HepG2 (cell line): ENCODE measurements at regions not wholly inside any gene's neighbourhood (a gene's known extent, or its start where the extent isn't known, plus 50 kb on each side); places are given as distances from the start of the nearest gene placed in this dataset.

ENCODE experiments used
- ARHGAP35 ChIP-seq: sonication (generic); formaldehyde crosslinking; IDR thresholded peaks from 2 replicates; pipeline ENCODE4 v1.9.0; 2022; ENCODE audit warnings: mild to moderate bottlenecking, inconsistent platforms, moderate library complexity, missing genetic modification reagents, borderline replicate concordance
- GABPB1 ChIP-seq: IDR thresholded peaks from 2 replicates; pipeline ENCODE4 v1.6.1; 2016; ENCODE audit warnings: mild to moderate bottlenecking, missing genetic modification reagents, moderate library complexity, missing compliant biosample characterization
- MED1 ChIP-seq: sonication (generic); formaldehyde crosslinking; IDR thresholded peaks from 2 replicates; pipeline ENCODE4 v1.4.0; 2020; ENCODE audit warnings: missing genetic modification reagents
- ONECUT2 ChIP-seq: sonication (generic); formaldehyde crosslinking; IDR thresholded peaks from 2 replicates; pipeline ENCODE4 v1.4.0; 2020; ENCODE audit warnings: missing genetic modification reagents
- TEAD3 ChIP-seq: optimal IDR thresholded peaks from 2 replicates; pipeline ENCODE3; 2016; ENCODE audit warnings: borderline replicate concordance
- ZNF124 ChIP-seq: sonication (generic); formaldehyde crosslinking; IDR thresholded peaks from 2 replicates; pipeline ENCODE4 v1.4.0; 2020; ENCODE audit warnings: missing genetic modification reagents
- TF ChIP-seq, protein P1 (sequence below): sonication (generic); formaldehyde crosslinking; IDR thresholded peaks from 2 replicates; pipeline ENCODE4 v1.9.0; 2021; ENCODE audit warnings: missing genetic modification reagents, borderline replicate concordance
- TF ChIP-seq, protein P2 (sequence below): IDR thresholded peaks from 2 replicates; pipeline ENCODE4 v1.6.1; 2016
- TF ChIP-seq, protein P3 (sequence below): sonication (generic); formaldehyde crosslinking; IDR thresholded peaks from 2 replicates; pipeline ENCODE4 v1.4.0; 2020; ENCODE audit warnings: missing genetic modification reagents
- TF ChIP-seq, protein P4 (sequence below): sonication (generic); formaldehyde crosslinking; IDR thresholded peaks from 2 replicates; pipeline ENCODE4 v1.4.0; 2020; ENCODE audit warnings: missing genetic modification reagents
- TF ChIP-seq, protein P5 (sequence below): sonication (generic); formaldehyde crosslinking; IDR thresholded peaks from 2 replicates; pipeline ENCODE4 v1.9.0; 2022; ENCODE audit warnings: low read depth, missing genetic modification reagents

DNA sequence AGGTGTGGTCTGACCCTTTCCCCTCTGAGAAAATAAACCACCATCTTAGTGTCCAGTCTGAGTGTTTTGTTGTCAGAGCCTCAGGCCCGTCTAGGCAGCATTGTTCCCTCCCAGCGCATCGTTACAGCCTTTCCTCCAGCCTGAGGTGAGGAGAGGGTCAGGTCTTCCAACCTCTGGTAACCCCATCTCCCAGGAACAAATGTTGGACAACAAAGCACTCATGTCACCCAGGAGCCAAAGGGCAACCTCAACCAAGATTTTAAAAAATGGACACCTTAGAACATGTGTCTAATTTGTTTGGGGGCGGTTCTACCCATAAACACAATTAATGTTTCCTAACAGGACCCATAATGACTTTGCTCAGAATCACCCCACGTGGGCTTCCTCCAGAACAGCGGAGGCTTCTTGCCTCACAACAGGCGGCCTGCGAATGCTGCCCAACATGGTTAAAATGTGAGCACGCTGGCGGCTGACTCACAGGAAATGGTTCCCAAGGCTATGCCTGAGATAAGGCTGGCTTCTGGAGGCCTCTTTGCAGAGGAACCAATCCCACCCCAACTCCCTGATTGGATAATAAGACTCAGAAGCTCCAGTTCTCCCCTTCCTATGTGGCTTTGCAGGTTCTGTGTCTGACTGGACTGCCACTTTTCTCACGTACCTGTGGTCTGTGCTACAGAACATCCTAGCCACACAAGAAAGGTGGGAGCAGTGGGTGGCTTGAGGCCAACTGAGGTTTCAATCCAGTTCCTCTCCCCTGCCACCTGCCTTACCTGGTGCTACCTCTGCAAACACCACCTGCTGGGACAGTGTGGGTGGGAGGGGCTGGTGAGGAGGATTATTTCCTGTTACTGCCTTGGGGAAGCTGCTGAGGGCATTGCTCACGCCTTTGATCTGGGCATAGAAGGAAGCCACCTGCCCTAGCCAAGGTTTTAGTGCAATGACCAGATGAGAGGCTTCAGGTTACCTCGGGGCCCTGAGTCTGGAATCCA is 108.8 kb downstream of the B3GNT2 start (continued):
- TF ChIP-seq GABPB1 (CRISPR knock-in tag) (peak; percentile 30), MED1 (no peak), TEAD3 (CRISPR knock-in tag) (no peak), ONECUT2 (CRISPR knock-in tag) (no peak), ZNF124 (CRISPR knock-in tag) (no peak), ARHGAP35 (no peak)
- TF ChIP-seq, protein P1, sequence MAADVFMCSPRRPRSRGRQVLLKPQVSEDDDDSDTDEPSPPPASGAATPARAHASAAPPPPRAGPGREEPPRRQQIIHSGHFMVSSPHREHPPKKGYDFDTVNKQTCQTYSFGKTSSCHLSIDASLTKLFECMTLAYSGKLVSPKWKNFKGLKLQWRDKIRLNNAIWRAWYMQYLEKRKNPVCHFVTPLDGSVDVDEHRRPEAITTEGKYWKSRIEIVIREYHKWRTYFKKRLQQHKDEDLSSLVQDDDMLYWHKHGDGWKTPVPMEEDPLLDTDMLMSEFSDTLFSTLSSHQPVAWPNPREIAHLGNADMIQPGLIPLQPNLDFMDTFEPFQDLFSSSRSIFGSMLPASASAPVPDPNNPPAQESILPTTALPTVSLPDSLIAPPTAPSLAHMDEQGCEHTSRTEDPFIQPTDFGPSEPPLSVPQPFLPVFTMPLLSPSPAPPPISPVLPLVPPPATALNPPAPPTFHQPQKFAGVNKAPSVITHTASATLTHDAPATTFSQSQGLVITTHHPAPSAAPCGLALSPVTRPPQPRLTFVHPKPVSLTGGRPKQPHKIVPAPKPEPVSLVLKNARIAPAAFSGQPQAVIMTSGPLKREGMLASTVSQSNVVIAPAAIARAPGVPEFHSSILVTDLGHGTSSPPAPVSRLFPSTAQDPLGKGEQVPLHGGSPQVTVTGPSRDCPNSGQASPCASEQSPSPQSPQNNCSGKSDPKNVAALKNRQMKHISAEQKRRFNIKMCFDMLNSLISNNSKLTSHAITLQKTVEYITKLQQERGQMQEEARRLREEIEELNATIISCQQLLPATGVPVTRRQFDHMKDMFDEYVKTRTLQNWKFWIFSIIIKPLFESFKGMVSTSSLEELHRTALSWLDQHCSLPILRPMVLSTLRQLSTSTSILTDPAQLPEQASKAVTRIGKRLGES, result no peak
- TF ChIP-seq, protein P2, sequence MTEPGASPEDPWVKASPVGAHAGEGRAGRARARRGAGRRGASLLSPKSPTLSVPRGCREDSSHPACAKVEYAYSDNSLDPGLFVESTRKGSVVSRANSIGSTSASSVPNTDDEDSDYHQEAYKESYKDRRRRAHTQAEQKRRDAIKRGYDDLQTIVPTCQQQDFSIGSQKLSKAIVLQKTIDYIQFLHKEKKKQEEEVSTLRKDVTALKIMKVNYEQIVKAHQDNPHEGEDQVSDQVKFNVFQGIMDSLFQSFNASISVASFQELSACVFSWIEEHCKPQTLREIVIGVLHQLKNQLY (CRISPR knock-in tag), result no peak
- TF ChIP-seq, protein P3, sequence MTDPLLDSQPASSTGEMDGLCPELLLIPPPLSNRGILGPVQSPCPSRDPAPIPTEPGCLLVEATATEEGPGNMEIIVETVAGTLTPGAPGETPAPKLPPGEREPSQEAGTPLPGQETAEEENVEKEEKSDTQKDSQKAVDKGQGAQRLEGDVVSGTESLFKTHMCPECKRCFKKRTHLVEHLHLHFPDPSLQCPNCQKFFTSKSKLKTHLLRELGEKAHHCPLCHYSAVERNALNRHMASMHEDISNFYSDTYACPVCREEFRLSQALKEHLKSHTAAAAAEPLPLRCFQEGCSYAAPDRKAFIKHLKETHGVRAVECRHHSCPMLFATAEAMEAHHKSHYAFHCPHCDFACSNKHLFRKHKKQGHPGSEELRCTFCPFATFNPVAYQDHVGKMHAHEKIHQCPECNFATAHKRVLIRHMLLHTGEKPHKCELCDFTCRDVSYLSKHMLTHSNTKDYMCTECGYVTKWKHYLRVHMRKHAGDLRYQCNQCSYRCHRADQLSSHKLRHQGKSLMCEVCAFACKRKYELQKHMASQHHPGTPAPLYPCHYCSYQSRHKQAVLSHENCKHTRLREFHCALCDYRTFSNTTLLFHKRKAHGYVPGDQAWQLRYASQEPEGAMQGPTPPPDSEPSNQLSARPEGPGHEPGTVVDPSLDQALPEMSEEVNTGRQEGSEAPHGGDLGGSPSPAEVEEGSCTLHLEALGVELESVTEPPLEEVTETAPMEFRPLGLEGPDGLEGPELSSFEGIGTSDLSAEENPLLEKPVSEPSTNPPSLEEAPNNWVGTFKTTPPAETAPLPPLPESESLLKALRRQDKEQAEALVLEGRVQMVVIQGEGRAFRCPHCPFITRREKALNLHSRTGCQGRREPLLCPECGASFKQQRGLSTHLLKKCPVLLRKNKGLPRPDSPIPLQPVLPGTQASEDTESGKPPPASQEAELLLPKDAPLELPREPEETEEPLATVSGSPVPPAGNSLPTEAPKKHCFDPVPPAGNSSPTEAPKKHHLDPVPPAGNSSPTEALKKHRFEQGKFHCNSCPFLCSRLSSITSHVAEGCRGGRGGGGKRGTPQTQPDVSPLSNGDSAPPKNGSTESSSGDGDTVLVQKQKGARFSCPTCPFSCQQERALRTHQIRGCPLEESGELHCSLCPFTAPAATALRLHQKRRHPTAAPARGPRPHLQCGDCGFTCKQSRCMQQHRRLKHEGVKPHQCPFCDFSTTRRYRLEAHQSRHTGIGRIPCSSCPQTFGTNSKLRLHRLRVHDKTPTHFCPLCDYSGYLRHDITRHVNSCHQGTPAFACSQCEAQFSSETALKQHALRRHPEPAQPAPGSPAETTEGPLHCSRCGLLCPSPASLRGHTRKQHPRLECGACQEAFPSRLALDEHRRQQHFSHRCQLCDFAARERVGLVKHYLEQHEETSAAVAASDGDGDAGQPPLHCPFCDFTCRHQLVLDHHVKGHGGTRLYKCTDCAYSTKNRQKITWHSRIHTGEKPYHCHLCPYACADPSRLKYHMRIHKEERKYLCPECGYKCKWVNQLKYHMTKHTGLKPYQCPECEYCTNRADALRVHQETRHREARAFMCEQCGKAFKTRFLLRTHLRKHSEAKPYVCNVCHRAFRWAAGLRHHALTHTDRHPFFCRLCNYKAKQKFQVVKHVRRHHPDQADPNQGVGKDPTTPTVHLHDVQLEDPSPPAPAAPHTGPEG, result no peak
- TF ChIP-seq, protein P4, sequence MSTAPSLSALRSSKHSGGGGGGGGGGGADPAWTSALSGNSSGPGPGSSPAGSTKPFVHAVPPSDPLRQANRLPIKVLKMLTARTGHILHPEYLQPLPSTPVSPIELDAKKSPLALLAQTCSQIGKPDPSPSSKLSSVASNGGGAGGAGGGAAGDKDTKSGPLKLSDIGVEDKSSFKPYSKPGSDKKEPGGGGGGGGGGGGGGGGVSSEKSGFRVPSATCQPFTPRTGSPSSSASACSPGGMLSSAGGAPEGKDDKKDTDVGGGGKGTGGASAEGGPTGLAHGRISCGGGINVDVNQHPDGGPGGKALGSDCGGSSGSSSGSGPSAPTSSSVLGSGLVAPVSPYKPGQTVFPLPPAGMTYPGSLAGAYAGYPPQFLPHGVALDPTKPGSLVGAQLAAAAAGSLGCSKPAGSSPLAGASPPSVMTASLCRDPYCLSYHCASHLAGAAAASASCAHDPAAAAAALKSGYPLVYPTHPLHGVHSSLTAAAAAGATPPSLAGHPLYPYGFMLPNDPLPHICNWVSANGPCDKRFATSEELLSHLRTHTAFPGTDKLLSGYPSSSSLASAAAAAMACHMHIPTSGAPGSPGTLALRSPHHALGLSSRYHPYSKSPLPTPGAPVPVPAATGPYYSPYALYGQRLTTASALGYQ, result no peak
- TF ChIP-seq, protein P5, sequence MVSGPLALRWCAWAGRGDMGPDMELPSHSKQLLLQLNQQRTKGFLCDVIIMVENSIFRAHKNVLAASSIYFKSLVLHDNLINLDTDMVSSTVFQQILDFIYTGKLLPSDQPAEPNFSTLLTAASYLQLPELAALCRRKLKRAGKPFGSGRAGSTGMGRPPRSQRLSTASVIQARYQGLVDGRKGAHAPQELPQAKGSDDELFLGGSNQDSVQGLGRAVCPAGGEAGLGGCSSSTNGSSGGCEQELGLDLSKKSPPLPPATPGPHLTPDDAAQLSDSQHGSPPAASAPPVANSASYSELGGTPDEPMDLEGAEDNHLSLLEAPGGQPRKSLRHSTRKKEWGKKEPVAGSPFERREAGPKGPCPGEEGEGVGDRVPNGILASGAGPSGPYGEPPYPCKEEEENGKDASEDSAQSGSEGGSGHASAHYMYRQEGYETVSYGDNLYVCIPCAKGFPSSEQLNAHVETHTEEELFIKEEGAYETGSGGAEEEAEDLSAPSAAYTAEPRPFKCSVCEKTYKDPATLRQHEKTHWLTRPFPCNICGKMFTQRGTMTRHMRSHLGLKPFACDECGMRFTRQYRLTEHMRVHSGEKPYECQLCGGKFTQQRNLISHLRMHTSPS (CRISPR knock-in tag), result no peak
